C4-2B (cell line): ENCODE measurements at regions not wholly inside any gene's neighbourhood (a gene's known extent, or its start where the extent isn't known, plus 50 kb on each side); places are given as distances from the start of the nearest gene placed in this dataset.

Experiments used
- CTCF ChIP-seq: fragments of 450-650 bp; conservative IDR thresholded peaks from 2 replicates; pipeline ENCODE4 v1.5.1; 2017; ENCODE audit warnings: mild to moderate bottlenecking
- ZFX ChIP-seq: fragments of 450-650 bp; IDR thresholded peaks from 2 replicates; pipeline ENCODE4 v1.6.1; 2017

DNA sequence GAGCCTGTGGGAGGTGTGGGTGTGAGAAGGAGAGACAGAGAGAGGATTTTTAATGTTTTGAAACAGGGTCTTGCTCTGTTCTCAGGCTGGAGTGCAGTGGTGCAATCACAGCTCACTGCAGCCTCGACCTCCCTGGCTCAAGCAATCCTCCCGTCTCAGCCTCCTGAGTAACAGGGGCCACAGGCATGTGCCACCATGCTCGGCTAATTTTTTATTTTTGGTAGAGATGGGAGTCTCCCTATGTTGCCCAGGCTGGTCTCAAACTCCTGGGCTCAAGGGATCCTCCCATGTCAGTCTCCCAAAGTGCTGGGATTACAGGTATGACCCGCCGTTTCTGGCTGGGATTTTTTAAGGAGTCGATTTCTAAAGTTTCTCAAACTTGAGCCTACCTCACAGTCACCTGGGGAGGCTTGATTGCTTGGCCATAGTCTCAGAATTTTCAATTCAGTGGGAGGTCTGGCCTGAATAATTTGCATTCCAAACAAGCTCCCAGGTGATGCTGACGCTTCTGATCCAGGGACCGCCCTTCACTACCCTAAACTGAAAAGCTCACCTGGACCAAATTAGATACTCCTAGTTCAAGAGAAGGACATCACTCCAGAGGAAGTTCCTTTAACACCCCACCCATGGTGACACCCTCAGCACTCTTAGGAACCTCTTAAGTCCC is 70.8 kb upstream of the SLC1A4 start:
- TF ChIP-seq CTCF (no peak), ZFX (no peak)
